ENCODE measurements at regions not wholly inside any gene's neighbourhood (a gene's known extent, or its start where the extent isn't known, plus 50 kb on each side); places are given as distances from the start of the nearest gene placed in this dataset.
"Not testable (repeated sequence)": the region's sequence is repeated elsewhere in the genome, so short reads cannot be mapped to it uniquely, and the experiment has no call there.

DNA sequence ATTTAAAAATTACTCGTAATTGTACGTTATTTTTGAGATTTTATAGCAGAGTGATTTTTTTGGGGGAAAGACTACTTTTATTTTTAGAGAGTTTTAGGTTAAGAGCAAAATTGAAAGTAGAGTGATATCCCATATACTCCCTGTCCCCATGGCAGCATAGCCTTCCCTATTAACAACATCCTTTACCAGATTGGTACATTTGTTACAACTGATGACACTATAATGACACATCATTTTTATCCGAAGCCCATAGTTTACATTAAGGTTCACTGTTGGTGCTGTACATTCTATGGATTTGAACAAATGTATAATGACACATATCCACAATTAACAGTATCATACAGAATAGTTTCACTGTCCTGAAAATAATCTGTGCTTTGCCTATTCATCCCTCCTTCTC is 1126.4 kb upstream of the CITED2 start:
- POLR2A ChIA-PET = no interaction called here

DNA sequence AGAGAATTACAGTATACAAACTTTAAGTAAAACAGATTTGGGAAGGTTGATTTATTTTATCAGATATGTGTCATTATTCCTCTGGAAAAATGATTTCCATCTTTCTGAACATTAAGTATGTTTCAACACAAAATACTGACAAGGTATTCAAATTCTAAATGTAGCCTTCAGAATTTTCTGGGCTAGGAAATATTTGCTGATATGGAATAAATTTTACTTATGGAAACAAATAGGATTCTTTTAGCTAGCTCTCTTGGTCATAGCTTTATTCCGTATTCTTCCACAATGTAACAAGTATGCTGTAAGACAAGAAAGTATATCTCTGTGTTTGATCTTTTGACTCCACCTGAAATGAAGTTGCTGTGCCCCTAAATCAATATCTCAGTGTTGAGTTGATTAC is 1125.2 kb upstream of the CITED2 start:
- no peaks in the 10 kb centered on the region for H3K36me3 Mint-ChIP-seq (ENCODE audit: low read depth)
- intact Hi-C loops (cut with DNase I, micrococcal nuclease) = no loop called here
- H3K9me3 Mint-ChIP-seq (ENCODE audit: low read depth) = no peaks in the 10 kb centered on the region
- no peak for ATAC-seq
- CTCF ChIA-PET = no interaction called here
- H3K27ac Mint-ChIP-seq = no peak overlapping the region
- H3K4me1 Mint-ChIP-seq = no peaks in the 10 kb centered on the region
- H3K27me3 Mint-ChIP-seq = peaks cover under 1% of the 10 kb centered on the region
- H3K4me3 Mint-ChIP-seq = no peak overlapping the region
- DNase-seq = no peak
- POLR2A ChIA-PET = no interaction called here

More for the DNA sequence above, 1126.4 kb upstream of the CITED2 start:
- CTCF ChIA-PET = no interaction called here
- Mint-ChIP-seq H3K36me3 (ENCODE audit: low read depth) (no peaks in the 10 kb centered on the region), H3K27me3 (peaks cover 1% of the 10 kb centered on the region), H3K4me3 (no peak overlapping the region), H3K27ac (no peak overlapping the region), H3K4me1 (no peaks in the 10 kb centered on the region), H3K9me3 (ENCODE audit: low read depth) (no peaks in the 10 kb centered on the region)
- DNase-seq (no peak), ATAC-seq (no peak)
- intact Hi-C loops (cut with DNase I, micrococcal nuclease) = no loop called here

DNA sequence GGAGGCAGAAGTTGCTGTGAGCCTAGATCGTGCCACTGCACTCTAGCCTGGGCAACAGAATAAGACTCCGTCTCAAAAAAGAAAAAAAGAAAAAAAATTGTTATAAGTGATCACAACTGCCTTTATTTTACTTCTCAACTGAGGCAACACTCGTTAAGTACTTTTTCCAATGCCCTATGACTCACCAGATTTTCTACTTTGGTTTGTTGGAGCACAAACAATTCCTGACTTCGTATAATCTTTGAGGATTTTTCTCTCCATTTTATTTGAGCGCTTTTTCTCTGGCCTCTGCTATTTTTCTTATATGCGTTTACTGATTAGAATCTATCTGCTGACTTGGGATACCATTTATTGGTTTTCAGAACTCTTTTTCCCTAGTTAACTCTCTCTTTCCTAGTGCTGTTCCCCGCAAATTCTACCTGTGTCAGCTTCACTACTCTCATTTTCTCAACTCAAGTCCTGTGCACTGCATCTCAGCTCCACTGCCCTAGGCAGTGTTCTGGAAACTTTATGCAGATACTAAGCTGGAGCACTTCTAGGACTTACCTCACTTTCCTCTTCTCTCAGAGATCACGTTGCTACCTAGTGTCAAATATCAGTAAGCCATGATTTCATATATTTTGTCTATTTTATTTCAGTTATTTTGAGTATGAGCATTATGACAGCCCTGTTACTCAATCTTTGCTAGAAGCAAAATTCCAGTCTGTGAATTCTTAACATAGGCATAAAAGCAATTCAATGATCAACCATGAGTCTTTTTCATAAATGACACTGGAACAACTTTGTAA is 1120.1 kb upstream of the CITED2 start:
- no peaks in the 10 kb centered on the region for H3K9me3 Mint-ChIP-seq (ENCODE audit: low read depth)
- peaks cover 3% of the 10 kb centered on the region for H3K27me3 Mint-ChIP-seq
- H3K4me1 Mint-ChIP-seq = no peaks in the 10 kb centered on the region
- no peak overlapping the region for H3K4me3 Mint-ChIP-seq
- no peaks in the 10 kb centered on the region for H3K36me3 Mint-ChIP-seq (ENCODE audit: low read depth)
- intact Hi-C loops (cut with DNase I, micrococcal nuclease) = no loop called here
- CTCF ChIA-PET = no interaction called here
- ATAC-seq (no peak), DNase-seq (no peak)
- no peak overlapping the region for H3K27ac Mint-ChIP-seq
- POLR2A ChIA-PET = no interaction called here

DNA sequence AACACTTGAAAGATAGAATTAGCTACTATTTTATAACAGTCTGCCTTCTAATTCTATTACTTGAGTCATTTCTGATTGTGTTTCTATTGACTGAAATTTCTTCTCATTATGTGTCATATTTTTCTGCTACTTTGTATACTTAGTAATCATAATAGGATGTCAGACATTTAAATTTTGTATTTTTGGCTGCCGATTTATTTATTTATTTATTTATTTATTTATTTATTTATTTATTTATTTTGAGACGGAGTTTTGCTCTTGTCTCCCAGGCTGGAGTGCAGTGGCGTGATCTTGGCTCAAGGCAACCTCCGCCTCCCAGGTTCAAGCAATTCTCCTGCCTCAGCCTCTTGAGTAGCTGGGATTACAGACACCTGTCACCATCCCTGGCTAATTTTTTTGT is 1119.0 kb upstream of the CITED2 start:
- intact Hi-C loops (cut with DNase I, micrococcal nuclease); H3K4me1 Mint-ChIP-seq; H3K36me3 Mint-ChIP-seq (ENCODE audit: low read depth); H3K27me3 Mint-ChIP-seq; DNase-seq; ATAC-seq; H3K9me3 Mint-ChIP-seq (ENCODE audit: low read depth); H3K27ac Mint-ChIP-seq; H3K4me3 Mint-ChIP-seq: not testable (repeated sequence)
- ChIA-PET POLR2A (interaction anchor here (0.6 kb wide), 1 partner anchor 520 kb away, joined by 3 read pairs; no protein-coding TSS in a partner anchor), CTCF (interaction anchor here (0.7 kb wide), 1 partner anchor 179 kb away, joined by 3 read pairs; no protein-coding TSS in a partner anchor)

DNA sequence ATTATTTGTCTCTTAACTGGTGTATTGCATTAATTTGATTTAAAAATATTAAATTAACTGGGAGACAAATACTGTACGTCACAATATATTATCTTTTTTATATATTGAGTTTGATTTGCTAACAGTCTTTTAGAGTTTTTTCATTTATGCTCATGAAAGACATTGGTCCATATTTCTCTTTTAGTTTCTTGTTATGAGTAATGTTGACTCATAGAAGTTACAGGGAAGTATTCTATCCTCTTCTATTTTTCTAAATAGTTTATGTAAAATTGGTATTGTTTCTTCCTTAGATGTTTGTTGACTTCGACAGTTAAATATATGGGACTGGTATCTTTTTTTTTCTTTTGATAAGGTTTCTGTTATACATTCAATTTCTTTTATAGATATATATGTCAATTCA is 1115.6 kb upstream of the CITED2 start:
- CTCF ChIA-PET = no interaction called here
- peaks cover 3% of the 10 kb centered on the region for H3K27me3 Mint-ChIP-seq
- intact Hi-C loops (cut with DNase I, micrococcal nuclease) = no loop called here
- H3K4me3 Mint-ChIP-seq = no peak overlapping the region
- POLR2A ChIA-PET = no interaction called here
- no peaks in the 10 kb centered on the region for H3K36me3 Mint-ChIP-seq (ENCODE audit: low read depth)
- ATAC-seq (no peak), DNase-seq (no peak)
- peaks cover 4% of the 10 kb centered on the region for H3K4me1 Mint-ChIP-seq
- H3K9me3 Mint-ChIP-seq (ENCODE audit: low read depth) = no peaks in the 10 kb centered on the region
- no peak overlapping the region for H3K27ac Mint-ChIP-seq

DNA sequence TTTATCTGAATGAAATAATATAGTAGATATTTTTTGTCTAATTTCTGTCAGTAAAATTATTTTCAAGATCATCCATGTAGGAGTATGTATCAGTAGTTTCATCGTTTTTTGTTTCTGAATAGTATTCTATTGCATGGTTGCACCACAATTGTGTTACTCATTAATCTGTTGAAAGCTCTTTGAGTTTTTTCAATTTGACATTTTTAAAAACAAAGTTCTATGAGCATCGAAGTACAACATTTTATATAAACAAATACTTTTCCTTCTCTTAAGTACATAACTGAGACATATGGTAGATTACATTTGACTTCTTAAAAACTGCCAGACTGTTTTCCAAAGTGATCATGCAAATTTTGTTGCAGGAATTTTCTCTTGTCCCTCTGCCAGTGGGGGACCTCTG is 1113.1 kb upstream of the CITED2 start:
- no peaks in the 10 kb centered on the region for H3K36me3 Mint-ChIP-seq (ENCODE audit: low read depth)
- H3K4me1 Mint-ChIP-seq = peaks cover 4% of the 10 kb centered on the region
- no peaks in the 10 kb centered on the region for H3K9me3 Mint-ChIP-seq (ENCODE audit: low read depth)
- ChIA-PET POLR2A (interaction anchor here (0.7 kb wide), 1 partner anchor 996 kb away, joined by 3 read pairs; no protein-coding TSS in a partner anchor), CTCF (no interaction called here)
- ATAC-seq (no peak), DNase-seq (no peak)
- intact Hi-C loops (cut with DNase I, micrococcal nuclease) = no loop called here
- H3K27ac Mint-ChIP-seq = no peak overlapping the region
- H3K27me3 Mint-ChIP-seq = no peaks in the 10 kb centered on the region
- no peak overlapping the region for H3K4me3 Mint-ChIP-seq

DNA sequence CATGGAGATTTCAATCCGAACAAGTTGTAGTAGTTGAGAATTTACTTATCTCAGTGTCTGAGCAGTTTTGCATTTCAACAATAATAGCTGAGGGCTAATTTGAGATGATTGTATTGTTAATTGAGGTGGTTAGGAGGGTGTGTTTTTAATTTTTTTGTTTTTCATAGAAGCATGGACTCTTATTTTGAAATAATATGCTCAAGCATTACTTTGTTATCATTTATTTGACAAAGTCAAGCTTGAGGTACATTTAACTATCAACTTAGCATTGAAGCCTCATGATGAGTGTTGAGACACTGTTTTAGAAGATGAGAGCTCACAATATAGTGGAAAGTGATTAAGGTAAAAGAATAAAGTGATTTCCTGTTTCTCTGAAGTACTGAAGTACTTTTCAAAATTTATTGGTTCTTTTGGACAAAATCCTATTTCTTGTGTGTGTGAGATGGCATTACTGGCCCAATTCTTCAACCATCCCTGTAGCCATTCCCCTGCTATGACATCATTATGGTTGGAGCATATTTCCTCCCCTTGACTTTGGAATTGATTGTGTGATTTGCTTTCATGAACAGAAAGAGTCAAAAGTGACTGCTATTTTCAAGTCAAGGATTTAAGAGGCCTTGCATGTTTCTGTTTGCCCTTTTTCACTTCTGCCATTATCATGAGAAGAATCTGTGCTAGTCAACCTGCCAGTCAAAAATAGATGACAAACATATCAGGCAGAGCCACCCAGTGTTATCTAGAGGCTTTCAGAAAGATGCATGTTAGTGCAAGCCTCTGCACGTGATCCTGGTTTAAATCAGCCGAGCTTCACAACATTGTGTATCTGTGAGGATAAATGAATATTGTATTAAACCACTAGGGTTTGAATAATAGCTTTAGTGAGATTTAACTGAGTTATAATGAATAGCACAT is 1112.3 kb upstream of the CITED2 start:
- Mint-ChIP-seq H3K4me1 (peaks cover 4% of the 10 kb centered on the region), H3K27ac (no peak overlapping the region), H3K9me3 (ENCODE audit: low read depth) (no peaks in the 10 kb centered on the region), H3K4me3 (no peak overlapping the region), H3K27me3 (no peaks in the 10 kb centered on the region), H3K36me3 (ENCODE audit: low read depth) (no peaks in the 10 kb centered on the region)
- DNase-seq (no peak), ATAC-seq (no peak)
- intact Hi-C loops (cut with DNase I, micrococcal nuclease) = no loop called here
- POLR2A ChIA-PET = interaction anchor here (0.7 kb wide), 1 partner anchor 997 kb away, joined by 3 read pairs; no protein-coding TSS in a partner anchor
- CTCF ChIA-PET = no interaction called here

DNA sequence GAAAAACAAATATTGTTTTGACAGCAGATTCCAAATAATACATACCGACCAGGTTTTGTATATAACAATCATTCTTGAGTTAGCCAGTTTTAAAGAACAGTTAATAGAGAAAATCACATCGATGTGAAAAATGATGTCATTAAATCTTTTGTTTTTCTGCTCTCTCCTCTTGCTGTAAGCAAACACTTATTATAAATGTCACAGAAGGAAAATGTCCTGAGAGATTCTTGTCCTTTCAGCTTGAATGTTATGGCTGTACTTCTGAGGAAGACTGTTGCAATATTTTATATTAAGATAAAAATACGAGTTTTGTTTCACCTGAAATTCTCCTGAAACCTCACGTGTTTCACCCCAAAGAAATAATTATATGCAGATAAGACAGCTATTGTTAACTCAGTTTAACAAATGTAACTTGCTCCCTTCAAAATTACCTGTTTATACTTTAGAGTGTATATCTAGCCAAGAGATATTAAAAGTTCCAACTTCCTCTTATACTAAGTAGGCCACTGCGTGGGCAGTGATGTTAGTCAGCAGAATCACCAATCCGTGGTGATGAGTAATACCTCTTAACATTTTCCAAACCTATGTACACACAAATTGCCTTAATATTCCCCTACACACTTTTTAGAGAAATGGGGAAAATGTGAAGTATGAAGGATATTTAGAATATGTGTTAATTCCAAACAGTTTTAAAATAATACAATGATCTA is 1111.4 kb upstream of the CITED2 start:
- Mint-ChIP-seq H3K4me3 (no peak overlapping the region), H3K27ac (no peak overlapping the region), H3K27me3 (no peaks in the 10 kb centered on the region), H3K36me3 (ENCODE audit: low read depth) (no peaks in the 10 kb centered on the region), H3K4me1 (peaks cover 4% of the 10 kb centered on the region), H3K9me3 (ENCODE audit: low read depth) (no peaks in the 10 kb centered on the region)
- intact Hi-C loops (cut with DNase I, micrococcal nuclease) = no loop called here
- ATAC-seq = no peak
- ChIA-PET CTCF (no interaction called here), POLR2A (no interaction called here)
- peak; percentile 37 for DNase-seq

DNA sequence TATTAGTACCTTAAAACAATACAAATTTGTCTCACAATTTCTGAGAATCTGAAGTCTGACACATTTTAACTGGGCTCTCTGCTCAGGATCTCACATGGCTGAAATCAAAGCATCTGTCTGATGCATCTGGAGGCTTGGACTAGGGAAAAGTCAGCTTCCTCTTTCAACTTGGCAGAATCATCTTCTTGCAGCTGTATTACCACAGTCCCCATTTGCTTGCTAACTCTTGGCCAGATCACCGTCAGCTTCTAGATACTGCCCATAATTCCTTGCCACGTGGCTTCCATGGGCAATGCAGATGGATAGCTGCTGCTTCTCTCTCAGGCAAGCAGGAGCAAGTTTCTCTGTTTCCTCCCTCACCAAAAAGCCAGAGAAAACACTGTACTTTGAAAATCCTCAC is 1106.4 kb upstream of the CITED2 start:
- no peak for DNase-seq
- ChIA-PET CTCF (no interaction called here), POLR2A (no interaction called here)
- intact Hi-C loops (cut with DNase I, micrococcal nuclease) = no loop called here
- Mint-ChIP-seq H3K4me1 (no peaks in the 10 kb centered on the region), H3K36me3 (ENCODE audit: low read depth) (no peaks in the 10 kb centered on the region), H3K27ac (no peak overlapping the region), H3K9me3 (ENCODE audit: low read depth) (no peaks in the 10 kb centered on the region), H3K4me3 (no peak overlapping the region), H3K27me3 (peaks cover 2% of the 10 kb centered on the region)
- no peak for ATAC-seq

DNA sequence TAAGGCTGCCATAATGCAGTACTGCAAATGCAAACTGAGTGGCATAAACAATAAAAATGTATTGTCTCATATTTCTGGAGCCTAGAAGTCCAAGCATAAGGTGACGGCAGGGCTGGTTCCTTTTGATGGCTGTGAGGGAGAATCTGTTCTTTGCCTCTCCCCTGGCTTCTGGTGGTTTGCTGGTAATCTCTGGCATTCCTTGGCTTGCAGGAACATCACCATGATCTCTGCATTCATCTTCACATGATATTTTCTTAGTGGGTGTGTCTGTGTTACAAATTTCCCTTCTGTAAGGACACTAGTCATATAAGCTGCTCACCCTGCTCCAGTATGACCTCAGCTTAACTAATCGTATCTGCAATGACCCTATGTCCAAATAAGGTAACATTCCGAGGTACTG is 1104.2 kb upstream of the CITED2 start:
- intact Hi-C loops (cut with DNase I, micrococcal nuclease) = no loop called here
- Mint-ChIP-seq H3K4me3 (no peak overlapping the region), H3K9me3 (ENCODE audit: low read depth) (no peaks in the 10 kb centered on the region), H3K27me3 (peaks cover 2% of the 10 kb centered on the region), H3K36me3 (ENCODE audit: low read depth) (no peaks in the 10 kb centered on the region), H3K4me1 (no peaks in the 10 kb centered on the region), H3K27ac (no peak overlapping the region)
- CTCF ChIA-PET = interaction anchor here (0.7 kb wide), 1 partner anchor 164 kb away, joined by 3 read pairs; no protein-coding TSS in a partner anchor
- POLR2A ChIA-PET = no interaction called here
- DNase-seq (no peak), ATAC-seq (no peak)

DNA sequence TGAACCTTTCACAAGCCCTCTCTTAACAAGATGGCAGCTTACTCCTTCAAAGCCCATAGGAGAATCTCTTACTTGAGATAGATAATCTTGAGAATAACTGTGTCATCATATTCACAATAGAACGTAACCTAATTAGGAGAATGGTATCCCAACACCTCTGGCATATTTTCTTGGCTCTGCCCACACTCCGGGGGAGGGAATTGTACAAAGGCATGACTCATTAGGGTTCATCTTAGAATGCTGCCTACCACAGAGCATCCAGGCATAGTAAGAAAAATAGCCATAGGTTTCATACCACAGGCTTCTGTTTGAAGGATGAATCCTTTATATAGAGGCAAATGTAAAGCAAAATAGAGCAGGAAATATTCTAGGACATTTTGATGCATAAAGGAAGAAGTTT is 1100.6 kb upstream of the CITED2 start:
- Mint-ChIP-seq H3K27ac (no peak overlapping the region), H3K4me1 (no peaks in the 10 kb centered on the region)

More for the DNA sequence above, 1100.6 kb upstream of the CITED2 start:
- intact Hi-C loops (cut with DNase I, micrococcal nuclease) = no loop called here
- H3K4me3 Mint-ChIP-seq = no peak overlapping the region
- CTCF ChIA-PET = interaction anchor here (0.5 kb wide), 1 partner anchor 84 kb away, joined by 3 read pairs; no protein-coding TSS in a partner anchor
- no peaks in the 10 kb centered on the region for H3K36me3 Mint-ChIP-seq (ENCODE audit: low read depth)
- no peaks in the 10 kb centered on the region for H3K9me3 Mint-ChIP-seq (ENCODE audit: low read depth)
- peaks cover 2% of the 10 kb centered on the region for H3K27me3 Mint-ChIP-seq
- ATAC-seq = no peak
- no peak for DNase-seq
- POLR2A ChIA-PET = no interaction called here
